ENCODE measurements at regions not wholly inside any gene's neighbourhood (a gene's known extent, or its start where the extent isn't known, plus 50 kb on each side); places are given as distances from the start of the nearest gene placed in this dataset.

- Histone ChIP-seq H3K4me1 (peaks cover 1% of the 10 kb centered on the region; the same call in 1 of the 2 replicates), H3K4me3 (ENCODE audit: low read depth, low read length) (no peak overlapping the region), H3K27me3 (replicated peaks; ENCODE audit: control insufficient read depth, insufficient read depth, low read length) (no peaks in the 10 kb centered on the region), H3K36me3 (ENCODE audit: control insufficient read depth, insufficient read depth, low read length) (no peaks in the 10 kb centered on the region; the same call in 1 of the 2 replicates), H3K9me3 (no peaks in the 10 kb centered on the region)
- Mint-ChIP-seq H3K4me3 (ENCODE audit: unreplicated experiment) (no peak overlapping the region), H3K4me1 (ENCODE audit: low read depth, unreplicated experiment) (no peaks in the 10 kb centered on the region), H3K9me3 (ENCODE audit: unreplicated experiment) (no peaks in the 10 kb centered on the region), H3K36me3 (ENCODE audit: insufficient read depth, unreplicated experiment) (no peaks in the 10 kb centered on the region), H3K27ac (ENCODE audit: unreplicated experiment) (no peak overlapping the region), H3K27me3 (ENCODE audit: insufficient read depth, unreplicated experiment) (no peaks in the 10 kb centered on the region)
- TF ChIP-seq CTCF (IDR thresholded peaks at IDR 0.05; ENCODE audit: insufficient read depth in 1 of 2, low read depth in 1 of 2, low read length in 1 of 2, severe bottlenecking in 1 of 2, unreplicated experiment in 1 of 2), result no peak
- DNase-seq, result no peak
- no TSS peak for BruUV-seq (replicated peaks)
- intact Hi-C loops (cut with micrococcal nuclease; ENCODE audit: unreplicated experiment), result no loop called here
- ChIA-PET CTCF (interaction anchor here (1.1 kb wide), 1 partner anchor 65 kb away, joined by 4 read pairs; no protein-coding TSS in a partner anchor), POLR2A (no interaction called here)
Observed at GRCh38 chr2:134183679-134184078, 70.2 kb upstream of the MGAT5 start.

- intact Hi-C loops (cut with micrococcal nuclease; ENCODE audit: unreplicated experiment), result no loop called here
- no peak for TF ChIP-seq CTCF (IDR thresholded peaks at IDR 0.05; ENCODE audit: insufficient read depth in 1 of 2, low read depth in 1 of 2, low read length in 1 of 2, severe bottlenecking in 1 of 2, unreplicated experiment in 1 of 2)
- no peaks in the 10 kb centered on the region for H3K9me3 Mint-ChIP-seq (ENCODE audit: unreplicated experiment)
- ChIA-PET POLR2A (no interaction called here), CTCF (no interaction called here)
- no peaks in the 10 kb centered on the region for H3K27me3 Mint-ChIP-seq (ENCODE audit: insufficient read depth, unreplicated experiment)
- H3K27me3 ChIP-seq (replicated peaks; ENCODE audit: control insufficient read depth, insufficient read depth, low read length), result no peaks in the 10 kb centered on the region
- H3K4me3 ChIP-seq (ENCODE audit: low read depth, low read length), result no peak overlapping the region
- H3K9me3 ChIP-seq, result no peaks in the 10 kb centered on the region
- H3K4me1 Mint-ChIP-seq (ENCODE audit: low read depth, unreplicated experiment), result no peaks in the 10 kb centered on the region
- no TSS peak for BruUV-seq (replicated peaks)
- no peak for DNase-seq
- no peak overlapping the region for H3K27ac Mint-ChIP-seq (ENCODE audit: unreplicated experiment)
- peaks cover 7% of the 10 kb centered on the region for H3K4me1 ChIP-seq
- no peak overlapping the region for H3K4me3 Mint-ChIP-seq (ENCODE audit: unreplicated experiment)
- no peaks in the 10 kb centered on the region for H3K36me3 Mint-ChIP-seq (ENCODE audit: insufficient read depth, unreplicated experiment)
- no peaks in the 10 kb centered on the region; the same call in 1 of the 2 replicates for H3K36me3 ChIP-seq (ENCODE audit: control insufficient read depth, insufficient read depth, low read length)
Observed at GRCh38 chr2:134185639-134186038, 68.2 kb upstream of the MGAT5 start.

- no TSS peak for BruUV-seq (replicated peaks)
- H3K4me3 Mint-ChIP-seq (ENCODE audit: unreplicated experiment), result no peak overlapping the region
- no peaks in the 10 kb centered on the region for H3K27me3 Mint-ChIP-seq (ENCODE audit: insufficient read depth, unreplicated experiment)
- DNase-seq, result no peak
- POLR2A ChIA-PET, result interaction anchor here (0.6 kb wide), 1 partner anchor 71 kb away, joined by 4 read pairs; no protein-coding TSS in a partner anchor
- CTCF ChIA-PET, result no interaction called here
- peaks cover 7% of the 10 kb centered on the region for H3K4me1 ChIP-seq
- intact Hi-C loops (cut with micrococcal nuclease; ENCODE audit: unreplicated experiment), result no loop called here
- H3K27me3 ChIP-seq (replicated peaks; ENCODE audit: control insufficient read depth, insufficient read depth, low read length), result no peaks in the 10 kb centered on the region
- TF ChIP-seq CTCF (IDR thresholded peaks at IDR 0.05; ENCODE audit: insufficient read depth in 1 of 2, low read depth in 1 of 2, low read length in 1 of 2, severe bottlenecking in 1 of 2, unreplicated experiment in 1 of 2), result no peak
- H3K36me3 Mint-ChIP-seq (ENCODE audit: insufficient read depth, unreplicated experiment), result no peaks in the 10 kb centered on the region
- no peak overlapping the region for H3K4me3 ChIP-seq (ENCODE audit: low read depth, low read length)
- peaks cover 9% of the 10 kb centered on the region for H3K9me3 Mint-ChIP-seq (ENCODE audit: unreplicated experiment)
- no peaks in the 10 kb centered on the region; the same call in 1 of the 2 replicates for H3K36me3 ChIP-seq (ENCODE audit: control insufficient read depth, insufficient read depth, low read length)
- no peaks in the 10 kb centered on the region for H3K9me3 ChIP-seq
- H3K27ac Mint-ChIP-seq (ENCODE audit: unreplicated experiment), result no peak overlapping the region
- no peaks in the 10 kb centered on the region for H3K4me1 Mint-ChIP-seq (ENCODE audit: low read depth, unreplicated experiment)
Observed at GRCh38 chr2:134189009-134189720, 64.7 kb upstream of the MGAT5 start.
